Stimulated activated CD8-positive, alpha-beta memory T cell treated with anti-CD3 and anti-CD28 coated beads, Interleukin-4, amount 100 ng/mL, for 24 hours (primary cell): ENCODE measurements at regions not wholly inside any gene's neighbourhood (a gene's known extent, or its start where the extent isn't known, plus 50 kb on each side); places are given as distances from the start of the nearest gene placed in this dataset.
"Not testable (repeated sequence)": the region's sequence is repeated elsewhere in the genome, so short reads cannot be mapped to it uniquely, and the experiment has no call there.

ENCODE experiments used
- DNase-seq: peaks from one replicate; pipeline ENCODE4 v3.0.0-alpha.2; 2020; ENCODE audit warnings: low read depth

DNA sequence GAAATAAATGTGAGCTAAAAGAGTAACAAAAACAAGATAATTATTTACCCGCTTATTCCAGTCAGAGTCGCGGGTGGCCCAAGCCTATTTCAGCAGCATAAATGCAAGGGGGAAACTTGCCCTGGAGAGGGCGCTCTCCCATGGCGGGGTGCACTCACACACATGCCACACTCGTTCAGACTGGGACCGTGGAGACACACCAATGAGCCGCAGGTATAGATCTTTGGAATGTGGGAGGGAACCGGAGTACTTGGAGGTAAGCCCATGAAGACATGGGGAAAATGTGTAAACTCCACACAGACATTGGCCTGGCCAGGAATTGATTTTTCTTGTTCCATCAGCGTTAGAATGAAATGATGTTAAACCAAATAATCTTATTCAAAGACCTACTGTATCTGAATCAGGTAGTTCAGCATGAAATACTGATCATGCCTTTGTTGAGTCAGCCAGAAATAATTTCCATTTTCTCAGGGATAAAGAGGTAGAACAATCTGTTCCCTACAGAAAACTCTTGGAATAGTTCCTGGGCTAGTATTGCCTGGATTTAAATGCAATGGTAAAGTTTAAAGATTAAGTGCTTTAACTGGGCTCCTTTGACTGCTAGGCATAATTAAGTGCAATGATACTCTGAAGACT is 191.5 kb downstream of the MCHR2 start:
- no peak for DNase-seq

DNA sequence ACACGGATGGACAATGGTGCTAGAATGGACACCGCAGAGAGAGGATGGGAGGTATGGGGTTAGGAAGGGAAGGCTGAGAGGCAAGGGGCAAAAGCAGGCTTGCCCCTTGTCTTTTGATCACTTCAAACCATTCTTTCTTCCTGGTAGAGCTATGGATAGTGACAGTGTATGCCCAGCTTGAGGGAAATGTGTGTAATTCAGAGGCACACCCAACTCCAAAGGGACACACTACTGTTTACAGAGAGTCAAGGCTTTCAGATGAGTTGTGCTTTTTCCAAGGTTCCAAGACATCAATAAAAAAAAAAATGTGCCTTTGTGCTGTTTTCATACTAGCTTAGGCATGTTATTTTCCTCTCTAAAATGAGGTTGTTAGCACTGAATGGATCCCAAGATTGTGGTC is 185.0 kb downstream of the MCHR2 start:
- DNase-seq = no peak

DNA sequence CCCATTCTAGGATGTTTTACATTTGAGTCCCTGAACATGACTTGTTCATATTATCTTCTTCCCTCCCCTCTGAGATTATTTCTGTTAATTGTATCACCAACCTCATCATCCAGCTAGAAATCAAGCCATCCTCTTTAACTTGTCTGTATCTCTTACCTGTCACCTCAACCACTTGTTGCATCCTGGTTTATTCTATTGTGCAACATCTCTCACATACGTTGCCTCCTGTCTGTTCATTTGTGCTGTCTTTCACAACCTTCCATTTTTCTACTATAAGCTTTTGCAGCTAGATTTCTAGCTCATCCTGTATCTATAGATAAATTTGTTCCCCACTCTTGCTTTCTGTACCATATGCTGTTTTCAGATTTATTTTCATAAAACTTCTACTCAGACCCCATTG is 183.7 kb downstream of the MCHR2 start:
- DNase-seq = no peak

DNA sequence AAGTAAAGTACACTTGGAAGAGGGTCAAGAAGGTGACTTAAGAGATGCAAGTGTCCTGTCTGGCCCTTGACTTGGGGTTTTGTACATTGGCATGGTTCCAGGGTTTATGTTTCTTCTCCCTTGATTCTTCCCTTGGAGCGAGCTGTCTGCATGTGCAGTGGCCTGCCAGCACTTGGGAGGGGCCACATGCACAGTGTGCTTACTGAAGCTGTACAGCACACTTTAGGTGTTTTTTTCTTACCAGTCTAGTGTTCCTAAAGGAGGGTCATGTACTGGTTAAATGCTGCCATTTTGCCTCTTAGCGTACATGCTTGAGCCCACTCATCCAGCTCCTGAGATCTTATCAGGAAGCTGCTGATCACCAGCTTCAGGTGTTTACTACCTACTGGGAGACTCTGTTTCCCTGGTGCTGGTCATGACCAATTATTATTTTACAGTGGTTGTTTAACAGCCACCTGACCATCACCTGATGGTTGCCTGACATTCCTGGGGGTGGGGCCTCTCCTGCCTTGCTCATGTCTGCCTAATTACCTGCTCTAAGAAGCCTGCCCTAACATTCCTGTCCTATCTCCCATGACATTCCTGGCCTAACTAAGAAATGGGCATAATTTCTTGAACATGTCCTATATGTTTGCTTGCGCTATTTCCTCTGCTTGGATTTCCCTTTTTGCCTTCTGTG is 182.9 kb downstream of the MCHR2 start:
- no peak for DNase-seq

DNA sequence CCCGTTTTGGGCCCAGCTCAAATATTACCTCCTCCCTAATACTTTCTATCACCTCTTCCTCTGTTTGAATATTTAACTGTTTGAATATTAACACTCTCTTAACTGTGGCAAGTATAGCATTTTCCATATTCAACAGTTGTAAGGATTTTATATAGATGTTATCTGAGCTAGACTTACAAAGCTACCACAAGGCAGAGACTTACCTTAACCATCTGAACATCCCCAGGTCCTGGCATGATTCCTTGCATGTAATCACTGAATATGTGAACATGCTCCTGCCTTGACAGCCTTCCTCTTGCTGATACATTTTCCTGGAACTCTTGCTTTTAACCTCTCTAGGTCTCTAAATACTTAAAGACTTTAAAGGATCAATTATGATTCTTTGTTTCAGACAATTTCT is 182.4 kb downstream of the MCHR2 start:
- DNase-seq = no peak

DNA sequence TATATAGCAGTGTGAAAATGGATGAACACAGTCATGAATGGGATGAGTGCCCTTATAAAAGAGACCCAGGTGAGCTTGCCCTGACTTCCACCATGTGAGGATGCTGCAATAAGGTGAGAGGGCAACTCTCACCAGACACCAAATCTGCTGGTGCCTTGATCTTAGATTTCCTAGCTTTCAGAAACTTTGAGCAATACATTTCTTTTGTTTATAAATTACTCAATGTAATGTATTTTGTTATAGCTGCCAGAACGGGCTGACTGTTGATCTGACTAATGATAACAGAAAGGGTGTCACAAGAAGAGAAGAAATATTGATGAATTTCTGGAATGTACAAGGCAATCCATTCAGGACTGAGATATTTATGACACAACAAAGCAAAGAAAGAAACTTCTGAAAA is 180.5 kb downstream of the MCHR2 start:
- DNase-seq = no peak

DNA sequence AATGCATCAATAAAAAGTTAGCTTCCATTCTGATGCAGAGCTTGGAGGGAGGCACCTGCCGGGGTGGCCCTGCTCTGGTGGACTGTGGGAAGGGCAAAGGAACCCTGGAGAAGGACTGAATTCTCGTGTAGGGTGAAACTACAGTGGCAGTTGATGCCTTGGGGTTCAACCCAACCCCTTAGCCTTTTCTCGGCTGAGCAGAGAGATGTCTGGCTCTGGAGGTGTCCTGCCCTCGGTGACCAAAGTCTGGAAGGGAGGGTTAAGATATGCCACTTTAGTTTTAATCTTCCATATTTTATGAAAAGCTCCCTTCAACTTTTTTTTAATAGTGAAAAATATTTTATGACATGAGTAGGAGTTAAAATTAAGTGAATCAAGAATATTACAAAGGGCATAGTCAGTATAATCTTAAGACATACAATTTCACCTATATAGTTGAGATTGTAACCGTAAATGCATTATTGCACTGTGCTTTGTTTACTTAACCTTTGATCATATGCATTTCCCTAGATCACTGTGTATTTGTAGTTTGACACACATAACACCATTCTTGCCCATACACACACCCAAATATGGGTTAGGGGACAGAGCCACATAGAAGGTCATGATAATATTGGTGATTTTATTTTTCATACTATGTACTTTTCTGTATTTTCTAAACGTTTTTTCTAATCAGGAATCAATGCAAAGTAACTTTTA is 179.6 kb downstream of the MCHR2 start:
- DNase-seq = no peak

DNA sequence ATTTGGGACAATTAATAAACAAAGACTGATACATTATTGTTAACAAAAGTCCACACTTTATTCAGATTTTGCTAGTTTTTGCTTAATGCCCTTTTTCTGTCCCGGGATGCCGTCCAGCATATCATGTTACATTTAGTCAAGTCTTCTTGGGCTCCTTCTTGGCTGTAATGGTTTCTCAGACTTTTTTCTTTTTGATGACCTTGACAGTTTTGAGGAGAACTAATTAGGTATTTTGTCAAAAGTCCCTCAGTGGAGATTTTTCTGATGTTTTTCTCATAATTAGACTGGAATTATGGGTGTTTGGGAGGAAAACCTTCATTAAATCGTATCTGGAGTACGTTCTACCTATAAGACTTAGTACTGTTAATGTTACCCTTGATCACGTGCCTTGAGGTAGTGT is 177.2 kb downstream of the MCHR2 start:
- DNase-seq = no peak

DNA sequence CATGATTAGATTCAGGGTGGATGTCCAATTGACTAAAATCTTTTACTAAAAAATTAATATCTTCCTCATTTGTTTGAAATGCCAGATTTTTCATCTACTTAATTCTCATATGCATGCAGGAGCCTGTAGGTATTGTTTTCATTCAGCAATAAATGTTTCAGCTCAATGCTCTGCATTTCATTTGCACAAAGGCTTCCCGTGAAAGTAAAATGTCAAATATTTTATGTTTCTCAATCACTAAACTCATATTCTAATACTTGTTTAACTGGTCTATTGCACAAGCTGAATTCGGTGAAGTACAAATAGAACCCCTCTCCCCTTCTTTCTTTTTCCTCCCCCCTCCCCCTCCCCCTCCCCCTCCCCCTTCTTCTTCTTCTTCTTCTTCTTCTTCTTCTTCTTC is 175.9 kb downstream of the MCHR2 start:
- DNase-seq = no peak

DNA sequence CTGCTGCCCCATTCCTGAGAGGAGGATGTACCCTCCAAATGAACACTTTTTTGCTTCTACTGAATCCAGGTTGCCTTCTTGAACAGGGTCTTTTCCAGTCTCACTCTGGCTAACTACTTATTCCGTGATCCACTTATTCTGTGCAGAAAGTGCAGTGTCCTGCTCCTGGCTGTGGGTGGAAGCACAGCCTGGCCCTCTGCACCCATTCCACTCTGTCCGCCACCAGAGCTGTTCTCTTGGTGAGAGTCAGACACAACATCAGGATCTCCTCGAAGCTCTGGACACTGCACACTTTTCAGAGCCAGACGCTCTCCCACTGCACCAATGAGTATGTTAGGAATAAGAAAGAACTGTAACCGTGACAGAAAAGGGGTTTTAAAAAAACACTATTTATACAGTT is 174.2 kb downstream of the MCHR2 start:
- no peak for DNase-seq

DNA sequence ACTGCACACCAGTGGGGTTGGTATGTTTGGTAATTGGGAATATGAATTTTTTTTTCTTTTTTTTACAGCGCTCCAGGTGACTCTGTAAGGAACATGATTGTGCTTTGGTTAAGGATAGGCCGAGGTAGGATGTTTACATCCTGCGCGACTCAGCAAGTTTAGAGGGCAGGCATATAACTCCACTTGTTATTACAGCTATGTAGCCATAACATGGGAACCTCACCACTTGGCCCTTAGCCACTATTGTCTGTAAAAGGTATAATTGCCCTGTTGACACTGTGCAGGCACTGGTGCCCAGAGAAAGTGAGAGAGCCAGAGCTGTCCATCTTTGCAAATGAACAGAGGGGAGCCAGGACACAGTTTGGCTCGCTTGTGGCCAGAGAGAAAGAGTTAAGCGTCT is 172.9 kb downstream of the MCHR2 start:
- no peak for DNase-seq

DNA sequence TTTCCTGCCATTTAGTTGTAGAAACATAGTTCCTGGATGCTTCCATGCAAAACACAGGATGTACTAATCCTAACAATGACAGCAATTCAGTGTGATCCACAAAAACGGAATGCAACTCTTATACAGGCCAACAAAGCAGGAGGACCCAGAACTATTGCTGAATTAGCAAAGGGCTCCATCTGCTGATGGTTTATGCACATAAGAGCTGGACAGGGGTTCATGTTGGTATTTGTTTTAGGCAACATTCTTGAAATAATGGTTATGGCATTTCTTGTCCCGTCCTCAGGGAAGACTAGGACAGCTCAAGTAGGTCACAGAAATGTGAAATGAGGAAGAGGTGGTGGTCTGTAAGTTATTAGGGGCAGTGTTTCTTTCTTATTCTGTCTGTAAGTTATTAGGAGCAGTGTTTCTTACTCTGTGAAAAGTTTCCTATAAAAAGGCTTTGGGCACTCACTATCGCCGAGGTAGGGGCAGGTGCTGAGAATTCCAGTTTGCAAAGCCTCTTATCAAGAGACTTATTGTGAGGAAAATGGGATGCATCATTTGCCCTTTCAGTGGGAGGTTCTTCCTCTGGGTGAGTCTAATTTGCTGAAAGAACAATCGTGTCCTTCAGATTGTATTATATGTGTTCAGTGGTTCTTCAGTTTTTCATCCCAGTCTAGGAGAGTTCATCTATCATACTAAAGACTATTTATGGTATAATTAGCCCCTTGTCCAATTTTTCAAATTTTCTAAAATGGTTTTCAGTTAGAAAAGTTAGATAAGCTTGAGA is 171.1 kb downstream of the MCHR2 start:
- DNase-seq = no peak

DNA sequence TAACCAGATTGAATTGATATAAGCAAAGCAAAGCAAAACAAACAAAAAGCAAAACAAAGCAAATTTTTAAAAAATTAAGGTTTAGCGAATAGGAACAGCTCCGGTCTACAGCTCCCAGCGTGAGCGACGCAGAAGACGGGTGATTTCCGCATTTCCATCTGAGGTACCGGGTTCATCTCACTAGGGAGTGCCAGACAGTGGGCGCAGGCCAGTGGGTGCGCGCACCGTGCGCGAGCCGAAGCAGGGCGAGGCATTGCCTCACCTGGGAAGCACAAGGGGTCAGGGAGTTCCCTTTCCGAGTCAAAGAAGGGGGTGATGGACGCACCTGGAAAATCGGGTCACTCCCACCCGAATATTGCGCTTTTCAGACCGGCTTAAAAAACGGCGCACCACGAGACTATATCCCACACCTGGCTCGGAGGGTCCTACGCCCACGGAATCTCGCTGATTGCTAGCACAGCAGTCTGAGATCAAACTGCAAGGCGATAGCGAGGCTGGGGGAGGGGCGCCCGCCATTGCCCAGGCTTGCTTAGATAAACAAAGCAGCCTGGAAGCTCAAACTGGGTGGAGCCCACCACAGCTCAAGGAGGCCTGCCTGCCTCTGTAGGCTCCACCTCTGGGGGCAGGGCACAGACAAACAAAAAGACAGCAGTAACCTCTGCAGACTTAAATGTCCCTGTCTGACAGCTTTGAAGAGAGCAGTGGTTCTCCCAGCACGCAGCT is 170.3 kb downstream of the MCHR2 start:
- DNase-seq = not testable (repeated sequence)

DNA sequence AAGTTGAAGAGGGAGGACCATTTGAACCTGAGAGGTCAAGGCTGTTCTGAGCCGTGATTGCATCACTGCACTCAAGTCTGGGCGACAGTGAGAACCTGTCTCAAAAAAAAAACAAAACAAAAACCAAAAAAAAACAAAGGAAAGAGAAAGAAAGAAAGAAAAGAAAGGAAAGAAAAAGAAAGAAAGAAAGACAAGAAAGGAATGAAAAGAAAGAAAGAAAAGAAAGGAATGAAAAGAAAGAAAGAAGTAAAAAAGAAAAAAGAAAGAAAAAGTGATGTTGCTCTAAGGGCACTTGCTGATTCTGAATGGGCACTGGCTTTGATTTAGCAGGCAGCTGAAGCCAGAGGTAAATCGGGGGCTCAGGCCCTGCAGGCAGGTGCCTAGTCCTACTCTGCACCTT is 161.0 kb downstream of the MCHR2 start:
- DNase-seq = no peak

DNA sequence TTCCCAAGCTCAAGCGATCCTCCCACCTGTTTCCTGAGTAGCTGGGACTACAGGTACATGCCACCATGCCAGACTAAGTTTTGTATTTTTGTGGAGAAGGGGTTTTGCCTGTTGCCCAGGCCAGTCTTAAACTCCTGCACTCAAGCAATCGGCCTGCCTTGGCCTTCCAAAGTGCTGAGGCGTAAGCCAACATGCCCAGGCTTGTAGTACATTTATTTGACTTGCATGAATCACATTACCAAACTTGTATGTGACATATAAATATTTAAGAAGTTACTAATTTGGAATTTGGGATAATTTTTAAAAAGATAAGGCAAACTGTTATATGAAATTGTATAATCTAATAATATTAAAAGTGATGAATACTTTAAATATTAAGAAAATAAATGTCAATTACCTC is 157.6 kb downstream of the MCHR2 start:
- no peak for DNase-seq

DNA sequence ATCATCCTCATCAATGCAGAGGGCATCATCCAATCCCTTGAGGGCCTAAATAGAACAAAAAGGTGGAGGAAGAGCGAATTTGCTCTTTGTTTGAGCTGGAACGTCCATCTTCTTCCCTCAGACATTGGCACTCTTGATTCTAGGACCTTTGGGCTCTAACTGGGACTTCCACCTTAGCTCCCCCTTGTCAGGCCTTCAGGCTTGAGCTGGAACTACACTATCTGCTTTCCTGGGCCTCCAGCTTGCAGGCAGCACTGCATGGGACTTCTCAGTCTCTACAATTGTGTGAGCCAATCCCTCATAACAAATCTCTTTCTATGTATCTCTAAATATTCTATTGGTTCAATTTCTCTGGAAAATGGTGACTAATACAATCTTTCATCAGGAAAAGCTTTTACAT is 155.4 kb downstream of the MCHR2 start:
- no peak for DNase-seq

DNA sequence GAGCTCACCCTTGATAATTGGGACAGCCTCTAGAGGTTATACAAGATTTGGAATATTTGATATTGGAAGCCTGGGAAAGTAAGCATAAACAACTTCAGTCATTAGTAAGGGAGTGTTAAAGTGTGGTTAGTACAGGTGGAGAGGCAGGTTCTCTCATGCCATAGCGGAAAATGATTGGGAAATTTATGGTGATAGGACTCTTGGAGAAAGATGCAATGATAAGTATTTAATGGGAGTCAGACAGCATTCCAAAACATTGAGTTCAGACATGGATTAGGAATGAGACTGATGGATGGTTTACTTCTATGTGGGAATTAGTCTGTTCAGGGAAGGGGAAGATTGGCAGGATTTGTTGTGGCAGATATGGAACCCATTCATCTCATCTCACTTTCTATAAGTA is 152.7 kb downstream of the MCHR2 start:
- no peak for DNase-seq

DNA sequence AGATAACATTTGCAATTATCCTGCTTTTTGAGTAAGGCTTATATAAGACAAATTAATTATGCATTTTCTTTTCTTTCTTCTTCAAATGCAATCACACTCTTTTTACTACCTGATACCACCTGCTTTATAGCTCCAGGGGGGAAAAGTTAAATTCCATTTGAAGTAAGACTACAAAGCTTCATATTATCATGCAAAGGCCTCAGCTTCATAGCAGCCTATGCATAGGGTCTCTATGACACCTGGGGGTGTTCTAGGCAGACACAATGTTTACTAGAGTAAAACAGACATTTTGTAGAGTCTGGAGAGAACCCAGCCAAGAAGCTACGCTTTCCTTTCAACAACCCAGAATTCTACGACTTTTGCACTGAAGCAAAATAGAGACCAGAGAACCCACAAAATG is 148.0 kb downstream of the MCHR2 start:
- DNase-seq = no peak

DNA sequence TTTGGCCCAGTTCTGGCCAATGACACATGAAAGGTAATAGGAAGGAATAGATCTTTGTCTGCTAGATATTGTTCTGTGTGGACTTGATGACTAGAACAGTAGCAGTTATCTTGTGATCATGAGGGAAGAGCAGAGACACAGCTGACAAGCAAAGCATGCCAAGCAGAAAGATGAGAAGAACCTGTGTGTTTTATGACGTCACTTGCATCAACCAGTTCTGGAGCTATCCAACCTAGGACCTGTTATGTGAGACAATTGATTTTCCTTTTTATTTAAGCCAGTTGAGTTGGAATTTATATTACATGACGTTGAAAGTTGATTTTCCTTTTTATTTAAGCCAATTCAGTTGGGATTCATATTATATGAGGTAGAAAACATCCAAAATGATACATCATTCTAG is 143.2 kb downstream of the MCHR2 start:
- no peak for DNase-seq

DNA sequence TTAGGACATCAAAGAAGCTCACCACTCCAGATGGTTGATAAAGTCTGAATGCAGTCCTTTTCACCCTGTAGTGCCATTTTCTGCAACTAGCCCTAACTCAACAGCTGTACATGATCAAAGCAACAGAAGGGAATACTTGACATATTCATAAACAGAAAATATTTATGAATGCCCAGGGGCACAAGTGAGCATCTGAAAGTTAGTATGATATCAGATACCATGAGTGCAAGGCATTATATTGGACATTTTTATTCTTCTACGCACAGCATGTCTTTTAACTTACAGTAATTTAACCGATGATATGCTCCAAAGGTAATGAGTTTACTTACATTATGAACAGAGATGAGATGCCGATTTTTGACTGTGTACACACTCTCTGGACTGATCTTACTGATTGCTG is 142.0 kb downstream of the MCHR2 start:
- DNase-seq = no peak

DNA sequence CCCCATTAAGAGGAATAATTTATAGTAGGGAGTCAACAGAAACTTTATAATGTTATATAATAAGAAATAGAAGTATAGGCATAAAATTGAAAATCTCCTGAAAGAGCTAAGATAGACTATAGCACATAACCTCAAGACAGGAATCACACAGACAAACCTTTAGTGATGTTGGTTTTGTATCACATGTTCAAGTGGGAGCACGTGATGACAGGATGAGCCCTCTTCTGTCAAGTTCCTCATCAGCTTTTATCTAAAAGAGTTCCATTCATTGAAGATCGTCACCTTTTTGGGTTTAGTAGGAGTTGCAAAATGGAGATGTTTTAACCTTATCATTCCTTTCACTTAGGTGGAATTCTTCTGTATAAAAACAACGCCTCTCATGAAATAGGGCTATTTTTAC is 127.0 kb downstream of the MCHR2 start:
- DNase-seq = no peak

DNA sequence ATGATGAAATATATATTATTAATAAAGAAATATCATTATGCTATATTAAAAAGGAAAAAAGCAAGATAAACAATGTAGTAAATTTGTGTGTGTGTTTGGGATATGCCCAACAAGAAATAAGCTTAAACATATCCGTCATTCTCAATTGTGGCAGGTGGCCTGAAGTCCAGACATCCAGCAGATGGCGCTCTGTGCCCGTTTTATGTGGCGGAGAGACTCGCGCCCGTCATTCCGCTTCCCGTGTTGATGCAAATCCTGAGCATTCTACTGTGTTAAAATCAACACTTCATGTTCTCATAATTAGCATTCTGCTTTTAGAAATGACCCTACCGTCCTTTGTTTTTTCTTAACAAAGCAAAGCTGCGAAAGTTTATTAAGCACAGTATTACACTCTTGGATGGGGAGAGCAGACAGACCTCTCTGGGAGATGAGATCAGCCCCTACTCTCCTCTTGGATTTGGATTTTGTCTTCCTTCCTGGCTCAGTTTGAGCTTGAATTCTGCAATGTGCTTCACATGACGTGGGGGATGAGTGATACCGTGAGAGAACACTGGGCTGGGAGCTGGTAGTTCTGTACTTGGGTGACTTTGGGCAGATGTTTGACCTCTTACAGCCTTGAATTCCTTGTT is 125.8 kb downstream of the MCHR2 start:
- peak; percentile 51 for DNase-seq
